HEK293 (cell line): ENCODE measurements at regions not wholly inside any gene's neighbourhood (a gene's known extent, or its start where the extent isn't known, plus 50 kb on each side); places are given as distances from the start of the nearest gene placed in this dataset.

Experiments used
- ZFP37 ChIP-seq: fragments of 450-650 bp; formaldehyde crosslinking; IDR thresholded peaks from 2 replicates; pipeline ENCODE4 v1.5.1; 2016; ENCODE audit warnings: missing biosample characterization, missing genetic modification characterization
- ZNF10 ChIP-seq: fragments of 450-650 bp; formaldehyde crosslinking; IDR thresholded peaks from 2 replicates; pipeline ENCODE4 v1.5.1; 2017; ENCODE audit warnings: missing biosample characterization, missing genetic modification characterization
- ZNF133 ChIP-seq: fragments of 450-650 bp; formaldehyde crosslinking; IDR thresholded peaks from 2 replicates; pipeline ENCODE4 v1.5.1; 2016; ENCODE audit warnings: missing biosample characterization, missing genetic modification characterization
- ZNF174 ChIP-seq: fragments of 450-650 bp; formaldehyde crosslinking; IDR thresholded peaks from 2 replicates; pipeline ENCODE4 v1.5.0; 2017; ENCODE audit warnings: missing biosample characterization, mild to moderate bottlenecking, missing genetic modification characterization
- ZNF175 ChIP-seq: fragments of 450-650 bp; formaldehyde crosslinking; IDR thresholded peaks from 2 replicates; pipeline ENCODE4 v1.5.1; 2016; ENCODE audit warnings: missing biosample characterization, missing genetic modification characterization
- ZNF223 ChIP-seq: fragments of 450-650 bp; formaldehyde crosslinking; IDR thresholded peaks from 2 replicates; pipeline ENCODE4 v1.5.1; 2016; ENCODE audit warnings: missing biosample characterization, missing genetic modification characterization
- ZNF24 ChIP-seq: fragments of 450-650 bp; formaldehyde crosslinking; IDR thresholded peaks from 2 replicates; pipeline ENCODE4 v1.5.1; 2016; ENCODE audit warnings: missing biosample characterization, missing genetic modification characterization
- ZNF274 ChIP-seq, 2 experiments: fragments of 200-500 bp in 1 of 2; fragments of 450-650 bp in 1 of 2; sonication (Bioruptor generic) in 1 of 2; formaldehyde crosslinking in 1 of 2; IDR thresholded peaks; 2 replicates each; pipeline versions ENCODE4 v1.5.1 to v1.6.1; 2014 to 2016; ENCODE audit warnings: borderline replicate concordance in 1 of 2, inconsistent platforms in 1 of 2, low read length in 1 of 2, missing biosample characterization in 1 of 2, missing genetic modification characterization in 1 of 2
- ZNF391 ChIP-seq: fragments of 450-650 bp; formaldehyde crosslinking; IDR thresholded peaks from 2 replicates; pipeline ENCODE4 v1.5.1; 2016; ENCODE audit warnings: low read depth, missing biosample characterization, missing genetic modification characterization, borderline replicate concordance
- ZNF76 ChIP-seq: fragments of 450-650 bp; formaldehyde crosslinking; IDR thresholded peaks from 2 replicates; pipeline ENCODE4; 2016; ENCODE audit warnings: low read depth, missing biosample characterization, missing genetic modification characterization, borderline replicate concordance
- TF ChIP-seq, protein P1 (sequence below): fragments of 450-650 bp; formaldehyde crosslinking; IDR thresholded peaks from 2 replicates; pipeline ENCODE4 v1.5.1; 2016; ENCODE audit warnings: missing biosample characterization, missing genetic modification characterization
- TF ChIP-seq, protein P2 (sequence below): fragments of 450-650 bp; formaldehyde crosslinking; IDR thresholded peaks from 2 replicates; pipeline ENCODE4 v1.5.1; 2017; ENCODE audit warnings: missing biosample characterization, missing genetic modification characterization
- TF ChIP-seq, protein P3 (sequence below): fragments of 450-650 bp; formaldehyde crosslinking; IDR thresholded peaks from 2 replicates; pipeline ENCODE4 v1.5.1; 2017; ENCODE audit warnings: missing biosample characterization, missing genetic modification characterization
- TF ChIP-seq, protein P4 (sequence below): fragments of 450-650 bp; formaldehyde crosslinking; IDR thresholded peaks from 2 replicates; pipeline ENCODE4 v1.5.1; 2016; ENCODE audit warnings: missing biosample characterization, missing genetic modification characterization

DNA sequence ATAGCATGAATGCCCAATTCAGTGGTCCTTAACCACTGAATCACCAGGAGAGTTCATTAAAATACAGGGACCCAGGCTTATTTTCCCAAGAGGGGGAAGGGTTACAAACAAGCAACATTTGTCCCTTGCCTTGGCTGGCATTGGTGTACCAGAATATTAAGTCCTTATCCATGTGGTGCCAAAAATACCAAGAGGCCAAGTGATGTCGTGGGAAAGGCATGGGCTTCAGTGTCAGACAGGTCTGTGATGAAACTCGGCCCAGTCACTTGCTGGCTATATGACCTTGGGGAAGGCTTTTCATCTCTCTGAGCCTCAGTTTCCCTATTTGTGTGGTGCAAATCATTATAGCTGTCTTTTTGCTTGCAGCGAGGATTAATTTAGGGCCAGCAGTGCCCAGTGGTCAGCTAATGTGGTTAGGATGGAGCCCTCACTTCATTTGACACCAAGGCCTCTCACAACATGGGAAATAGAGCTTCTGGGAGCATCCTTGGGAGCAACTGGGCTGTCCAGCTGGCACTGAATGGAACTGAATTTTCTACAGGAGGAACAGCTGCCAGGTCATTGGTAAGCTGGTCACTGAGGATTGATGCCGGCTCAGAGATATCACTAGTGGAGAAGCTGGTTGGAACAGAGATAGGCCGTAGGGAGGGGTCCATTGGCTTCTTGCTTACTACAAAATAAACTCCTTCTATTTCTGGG, 77.2 kb upstream of the PPP2R5A start:
- TF ChIP-seq ZNF10 (tag by site-specific recombination): no peak
- TF ChIP-seq, protein P1, sequence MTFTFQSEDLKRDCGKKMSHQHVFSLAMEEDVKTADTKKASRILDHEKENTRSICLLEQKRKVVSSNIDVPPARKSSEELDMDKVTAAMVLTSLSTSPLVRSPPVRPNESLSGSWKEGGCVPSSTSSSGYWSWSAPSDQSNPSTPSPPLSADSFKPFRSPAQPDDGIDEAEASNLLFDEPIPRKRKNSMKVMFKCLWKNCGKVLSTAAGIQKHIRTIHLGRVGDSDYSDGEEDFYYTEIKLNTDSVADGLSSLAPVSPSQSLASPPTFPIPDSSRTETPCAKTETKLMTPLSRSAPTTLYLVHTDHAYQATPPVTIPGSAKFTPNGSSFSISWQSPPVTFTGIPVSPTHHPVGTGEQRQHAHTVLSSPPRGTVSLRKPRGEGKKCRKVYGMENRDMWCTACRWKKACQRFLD (tag by site-specific recombination): no peak
- no peak for TF ChIP-seq ZNF76 (tag by site-specific recombination)
- TF ChIP-seq ZNF175 (tag by site-specific recombination): no peak
- no peak for TF ChIP-seq ZNF174
- TF ChIP-seq ZNF391: no peak
- no peak for TF ChIP-seq ZNF274 (IDR thresholded peaks at IDR 0.05; ENCODE audit: low read length)
- TF ChIP-seq ZNF274 (tag by site-specific recombination; IDR thresholded peaks at IDR 0.05; ENCODE audit: borderline replicate concordance): no peak
- TF ChIP-seq, protein P2, sequence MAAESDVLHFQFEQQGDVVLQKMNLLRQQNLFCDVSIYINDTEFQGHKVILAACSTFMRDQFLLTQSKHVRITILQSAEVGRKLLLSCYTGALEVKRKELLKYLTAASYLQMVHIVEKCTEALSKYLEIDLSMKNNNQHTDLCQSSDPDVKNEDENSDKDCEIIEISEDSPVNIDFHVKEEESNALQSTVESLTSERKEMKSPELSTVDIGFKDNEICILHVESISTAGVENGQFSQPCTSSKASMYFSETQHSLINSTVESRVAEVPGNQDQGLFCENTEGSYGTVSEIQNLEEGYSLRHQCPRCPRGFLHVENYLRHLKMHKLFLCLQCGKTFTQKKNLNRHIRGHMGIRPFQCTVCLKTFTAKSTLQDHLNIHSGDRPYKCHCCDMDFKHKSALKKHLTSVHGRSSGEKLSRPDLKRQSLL (tag by site-specific recombination): no peak
- no peak for TF ChIP-seq ZFP37 (tag by site-specific recombination)
- TF ChIP-seq, protein P3, sequence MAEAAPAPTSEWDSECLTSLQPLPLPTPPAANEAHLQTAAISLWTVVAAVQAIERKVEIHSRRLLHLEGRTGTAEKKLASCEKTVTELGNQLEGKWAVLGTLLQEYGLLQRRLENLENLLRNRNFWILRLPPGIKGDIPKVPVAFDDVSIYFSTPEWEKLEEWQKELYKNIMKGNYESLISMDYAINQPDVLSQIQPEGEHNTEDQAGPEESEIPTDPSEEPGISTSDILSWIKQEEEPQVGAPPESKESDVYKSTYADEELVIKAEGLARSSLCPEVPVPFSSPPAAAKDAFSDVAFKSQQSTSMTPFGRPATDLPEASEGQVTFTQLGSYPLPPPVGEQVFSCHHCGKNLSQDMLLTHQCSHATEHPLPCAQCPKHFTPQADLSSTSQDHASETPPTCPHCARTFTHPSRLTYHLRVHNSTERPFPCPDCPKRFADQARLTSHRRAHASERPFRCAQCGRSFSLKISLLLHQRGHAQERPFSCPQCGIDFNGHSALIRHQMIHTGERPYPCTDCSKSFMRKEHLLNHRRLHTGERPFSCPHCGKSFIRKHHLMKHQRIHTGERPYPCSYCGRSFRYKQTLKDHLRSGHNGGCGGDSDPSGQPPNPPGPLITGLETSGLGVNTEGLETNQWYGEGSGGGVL (tag by site-specific recombination): no peak
- TF ChIP-seq ZNF133: no peak
- TF ChIP-seq, protein P4, sequence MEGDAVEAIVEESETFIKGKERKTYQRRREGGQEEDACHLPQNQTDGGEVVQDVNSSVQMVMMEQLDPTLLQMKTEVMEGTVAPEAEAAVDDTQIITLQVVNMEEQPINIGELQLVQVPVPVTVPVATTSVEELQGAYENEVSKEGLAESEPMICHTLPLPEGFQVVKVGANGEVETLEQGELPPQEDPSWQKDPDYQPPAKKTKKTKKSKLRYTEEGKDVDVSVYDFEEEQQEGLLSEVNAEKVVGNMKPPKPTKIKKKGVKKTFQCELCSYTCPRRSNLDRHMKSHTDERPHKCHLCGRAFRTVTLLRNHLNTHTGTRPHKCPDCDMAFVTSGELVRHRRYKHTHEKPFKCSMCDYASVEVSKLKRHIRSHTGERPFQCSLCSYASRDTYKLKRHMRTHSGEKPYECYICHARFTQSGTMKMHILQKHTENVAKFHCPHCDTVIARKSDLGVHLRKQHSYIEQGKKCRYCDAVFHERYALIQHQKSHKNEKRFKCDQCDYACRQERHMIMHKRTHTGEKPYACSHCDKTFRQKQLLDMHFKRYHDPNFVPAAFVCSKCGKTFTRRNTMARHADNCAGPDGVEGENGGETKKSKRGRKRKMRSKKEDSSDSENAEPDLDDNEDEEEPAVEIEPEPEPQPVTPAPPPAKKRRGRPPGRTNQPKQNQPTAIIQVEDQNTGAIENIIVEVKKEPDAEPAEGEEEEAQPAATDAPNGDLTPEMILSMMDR: no peak
- no peak for TF ChIP-seq ZNF223 (tag by site-specific recombination)
- no peak for TF ChIP-seq ZNF24 (tag by site-specific recombination)
